ENCODE measurements at regions not wholly inside any gene's neighbourhood (a gene's known extent, or its start where the extent isn't known, plus 50 kb on each side); places are given as distances from the start of the nearest gene placed in this dataset.
A peak's percentile ranks its signal among the peaks of the same experiment; 100 is the strongest.

DNA sequence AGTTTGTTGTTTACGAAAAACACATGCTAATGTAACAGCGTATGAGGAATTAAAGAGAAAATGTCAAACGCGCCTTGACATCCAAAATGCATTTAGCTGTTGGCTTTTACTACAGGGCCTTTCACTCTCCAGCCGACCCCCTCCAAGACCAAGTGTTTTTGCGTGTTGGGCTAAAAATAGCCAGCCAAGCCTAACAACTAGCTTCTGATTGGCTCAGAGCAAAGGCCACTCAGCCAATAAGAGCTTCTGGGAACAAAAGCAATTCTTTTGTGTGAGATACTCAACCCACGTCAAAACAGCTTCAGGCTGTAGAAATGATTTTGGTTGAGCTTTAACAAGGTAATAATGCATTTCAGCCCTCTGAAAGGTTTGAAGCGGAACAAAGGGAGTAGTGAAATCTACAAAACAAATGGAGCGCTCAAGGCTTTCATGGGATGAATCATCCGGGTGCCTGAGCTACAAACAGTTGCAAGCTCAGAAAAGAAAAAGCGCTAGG is 198.7 kb upstream of the DCN start:
- Mint-ChIP-seq H3K27me3 (no peaks in the 10 kb centered on the region), H3K9me3 (no peaks in the 10 kb centered on the region), H3K4me1 (ENCODE audit: unreplicated experiment) (peaks cover 44% of the 10 kb centered on the region), H3K4me3 (peak overlapping the region; percentile 90), H3K27ac (peak overlapping the region; percentile 92), H3K36me3 (peaks cover 4% of the 10 kb centered on the region)
- DNase-seq (ENCODE audit: extremely low spot score, unreplicated experiment): peak; percentile 73
- TF ChIP-seq, protein P1, sequence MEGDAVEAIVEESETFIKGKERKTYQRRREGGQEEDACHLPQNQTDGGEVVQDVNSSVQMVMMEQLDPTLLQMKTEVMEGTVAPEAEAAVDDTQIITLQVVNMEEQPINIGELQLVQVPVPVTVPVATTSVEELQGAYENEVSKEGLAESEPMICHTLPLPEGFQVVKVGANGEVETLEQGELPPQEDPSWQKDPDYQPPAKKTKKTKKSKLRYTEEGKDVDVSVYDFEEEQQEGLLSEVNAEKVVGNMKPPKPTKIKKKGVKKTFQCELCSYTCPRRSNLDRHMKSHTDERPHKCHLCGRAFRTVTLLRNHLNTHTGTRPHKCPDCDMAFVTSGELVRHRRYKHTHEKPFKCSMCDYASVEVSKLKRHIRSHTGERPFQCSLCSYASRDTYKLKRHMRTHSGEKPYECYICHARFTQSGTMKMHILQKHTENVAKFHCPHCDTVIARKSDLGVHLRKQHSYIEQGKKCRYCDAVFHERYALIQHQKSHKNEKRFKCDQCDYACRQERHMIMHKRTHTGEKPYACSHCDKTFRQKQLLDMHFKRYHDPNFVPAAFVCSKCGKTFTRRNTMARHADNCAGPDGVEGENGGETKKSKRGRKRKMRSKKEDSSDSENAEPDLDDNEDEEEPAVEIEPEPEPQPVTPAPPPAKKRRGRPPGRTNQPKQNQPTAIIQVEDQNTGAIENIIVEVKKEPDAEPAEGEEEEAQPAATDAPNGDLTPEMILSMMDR (conservative IDR thresholded peaks at IDR 0.05): no peak

DNA sequence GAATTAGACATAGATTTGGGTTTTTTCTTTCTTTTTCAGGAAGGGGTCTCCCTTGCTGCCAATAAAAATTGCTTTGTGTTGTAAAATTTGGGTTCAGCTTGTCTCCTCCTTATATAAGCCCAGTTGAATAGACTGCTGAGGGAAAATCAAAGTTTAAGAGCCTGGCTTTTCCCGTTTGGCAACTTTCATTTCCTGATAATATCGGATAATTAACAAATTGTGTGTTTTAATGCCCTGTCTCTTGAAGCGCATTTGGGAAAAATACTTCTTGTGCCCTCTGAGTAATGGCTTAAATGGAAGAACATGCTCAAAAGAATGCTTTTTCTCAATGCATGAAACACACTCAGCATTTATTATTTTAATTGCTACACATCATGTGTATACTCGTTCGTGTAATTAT is 198.0 kb upstream of the DCN start:
- no peak for DNase-seq (ENCODE audit: extremely low spot score, unreplicated experiment)
- TF ChIP-seq, protein P1 (conservative IDR thresholded peaks at IDR 0.05): no peak
- peaks cover 3% of the 10 kb centered on the region for H3K36me3 Mint-ChIP-seq
- no peaks in the 10 kb centered on the region for H3K27me3 Mint-ChIP-seq
- H3K4me3 Mint-ChIP-seq: peak overlapping the region; percentile 90
- H3K4me1 Mint-ChIP-seq (ENCODE audit: unreplicated experiment): peaks cover 48% of the 10 kb centered on the region
- H3K9me3 Mint-ChIP-seq: no peaks in the 10 kb centered on the region
- H3K27ac Mint-ChIP-seq: peak overlapping the region; percentile 92

DNA sequence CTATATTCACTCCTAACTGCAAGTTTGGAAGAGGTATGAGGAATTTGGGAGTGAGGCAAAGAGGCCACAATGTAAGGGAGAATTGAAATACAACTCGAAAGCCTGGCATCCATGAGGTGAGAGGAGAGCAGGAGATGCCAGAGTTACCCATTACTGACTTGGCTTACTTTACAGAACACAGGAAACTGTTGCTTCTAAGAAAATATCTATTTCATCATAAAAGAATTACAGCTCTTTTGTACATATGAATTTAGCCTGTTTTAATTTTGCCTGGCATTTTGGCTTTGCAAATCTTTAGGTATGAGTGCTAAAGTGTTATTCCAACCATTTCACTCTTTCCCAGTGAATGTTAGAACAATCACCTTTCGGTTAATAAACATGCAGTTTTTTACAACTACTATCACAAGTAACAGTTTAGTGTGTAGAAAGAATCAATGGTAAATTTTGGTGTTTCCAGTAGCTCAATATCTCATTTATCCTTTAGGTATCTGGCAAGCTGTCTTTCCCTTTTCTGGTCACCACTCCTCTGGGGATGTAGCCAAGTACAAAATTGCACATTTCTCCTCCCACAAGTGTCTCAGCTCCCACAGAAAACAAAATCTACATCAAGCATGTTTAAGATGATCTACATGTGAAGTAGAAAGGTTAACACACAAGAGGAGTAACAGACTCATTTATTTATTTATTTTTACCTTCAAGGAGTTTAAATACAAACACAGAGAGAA is 196.6 kb upstream of the DCN start:
- Mint-ChIP-seq H3K36me3 (peaks cover 3% of the 10 kb centered on the region), H3K9me3 (no peaks in the 10 kb centered on the region), H3K27ac (peak overlapping the region; percentile 12), H3K27me3 (no peaks in the 10 kb centered on the region), H3K4me1 (ENCODE audit: unreplicated experiment) (peaks cover 48% of the 10 kb centered on the region), H3K4me3 (peak overlapping the region; percentile 1)
- DNase-seq (ENCODE audit: extremely low spot score, unreplicated experiment): no peak
- TF ChIP-seq, protein P1 (conservative IDR thresholded peaks at IDR 0.05): no peak

DNA sequence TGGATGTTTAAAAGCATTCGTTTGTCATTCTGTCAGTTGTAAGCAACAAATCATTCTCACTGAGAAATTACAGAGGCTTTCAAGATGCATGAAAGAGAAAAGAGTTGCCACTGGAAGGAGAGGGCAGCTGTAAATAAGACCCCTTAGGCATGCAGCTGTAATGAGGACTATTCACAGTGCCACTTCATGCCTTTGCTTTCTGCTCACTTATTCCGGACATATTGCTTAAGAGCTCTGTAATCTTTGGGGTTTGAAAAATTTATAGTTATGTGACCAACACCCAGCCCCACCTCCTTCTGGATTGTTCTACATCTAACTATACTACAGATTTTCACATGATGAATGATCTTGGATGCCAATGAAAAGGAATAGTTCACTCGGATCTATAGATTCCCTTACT is 194.8 kb upstream of the DCN start:
- Mint-ChIP-seq H3K4me1 (ENCODE audit: unreplicated experiment) (peaks cover 43% of the 10 kb centered on the region), H3K9me3 (no peaks in the 10 kb centered on the region), H3K27ac (peak overlapping the region; percentile 68), H3K27me3 (no peaks in the 10 kb centered on the region), H3K4me3 (peak overlapping the region; percentile 6), H3K36me3 (peaks cover 3% of the 10 kb centered on the region)
- no peak for DNase-seq (ENCODE audit: extremely low spot score, unreplicated experiment)
- TF ChIP-seq, protein P1 (conservative IDR thresholded peaks at IDR 0.05): no peak

DNA sequence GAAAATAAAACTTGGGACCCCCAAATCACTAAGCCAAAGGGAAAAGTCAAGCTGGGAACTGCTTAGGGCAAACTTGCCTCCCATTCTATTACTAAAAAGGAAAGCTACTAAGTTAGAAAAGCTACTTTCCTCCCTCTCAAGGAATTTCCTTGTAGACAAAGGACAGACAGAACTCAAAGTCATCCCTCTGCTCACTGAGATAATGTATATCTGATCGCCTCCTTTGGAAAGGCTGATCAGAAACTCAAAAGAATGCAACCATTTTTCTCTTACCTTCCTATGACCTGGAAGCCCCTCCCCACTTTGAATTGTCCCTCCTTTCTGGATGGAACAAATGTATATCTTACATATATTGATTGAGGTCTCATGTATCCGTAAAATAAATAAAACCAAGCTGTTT is 190.5 kb upstream of the DCN start:
- H3K4me1 Mint-ChIP-seq (ENCODE audit: unreplicated experiment): peaks cover 21% of the 10 kb centered on the region
- no peaks in the 10 kb centered on the region for H3K27me3 Mint-ChIP-seq
- TF ChIP-seq, protein P1 (conservative IDR thresholded peaks at IDR 0.05): no peak
- no peak for DNase-seq (ENCODE audit: extremely low spot score, unreplicated experiment)
- no peak overlapping the region for H3K27ac Mint-ChIP-seq
- H3K4me3 Mint-ChIP-seq: no peak overlapping the region
- H3K9me3 Mint-ChIP-seq: peaks cover 5% of the 10 kb centered on the region
- H3K36me3 Mint-ChIP-seq: peaks cover 3% of the 10 kb centered on the region
